Esophagus squamous epithelium (tissue), 5 donors: ENCODE measurements at regions not wholly inside any gene's neighbourhood (a gene's known extent, or its start where the extent isn't known, plus 50 kb on each side); places are given as distances from the start of the nearest gene placed in this dataset.
"Not testable (repeated sequence)": the region's sequence is repeated elsewhere in the genome, so short reads cannot be mapped to it uniquely, and the experiment has no call there.

Source experiments
- DNase-seq: peaks from one replicate; lab custom pipeline; 2025; lab: John Stamatoyannopoulos, UW
- H3K27ac ChIP-seq, 4 donors: fragments of 200-600 bp; sonication (generic); one replicate each; pipeline ENCODE4 v1.5.1; 2016 to 2019; ENCODE audit warnings: mild to moderate bottlenecking in 1 of 4
- H3K27me3 ChIP-seq, 4 donors: fragments of 200-600 bp; sonication (generic); 1 replicate in 3 of 4; 2 replicates in 1 of 4; pipeline versions ENCODE4 v1.5.1 to v1.6.0; 2017 to 2021; ENCODE audit warnings: antibody characterized with exemption in 1 of 4
- H3K36me3 ChIP-seq, 3 donors: fragments of 200-600 bp; sonication (generic); one replicate each; pipeline ENCODE4 v1.5.1; 2016 to 2019
- H3K4me1 ChIP-seq, 3 donors: fragments of 200-600 bp; sonication (generic); one replicate each; pipeline ENCODE4 v1.5.1; 2017 to 2019
- H3K4me3 ChIP-seq, 4 donors: fragments of 200-600 bp; sonication (generic); 1 replicate in 3 of 4; 2 replicates in 1 of 4; pipeline ENCODE4 v1.5.1; 2016 to 2019; ENCODE audit warnings: mild to moderate bottlenecking in 2 of 4, moderate library complexity in 1 of 4
- H3K9me3 ChIP-seq, 3 donors: fragments of 200-600 bp; sonication (generic); one replicate each; pipeline ENCODE4 v1.5.1; 2016 to 2019
- CTCF ChIP-seq, 6 experiments: fragments of 450-650 bp in 4 of 6; fragments of 200-600 bp in 2 of 6; sonication (generic) in 2 of 6; IDR thresholded peaks; one replicate each; pipeline ENCODE4 v1.5.1; 2016 to 2019; ENCODE audit warnings: antibody characterized with exemption in 6 of 6, mild to moderate bottlenecking in 4 of 6, moderate library complexity in 4 of 6
- POLR2A ChIP-seq, 4 donors: fragments of 450-650 bp; IDR thresholded peaks; one replicate each; pipeline ENCODE4 v1.6.1; 2017; ENCODE audit warnings: antibody characterized with exemption in 4 of 4, mild to moderate bottlenecking in 4 of 4, moderate library complexity in 3 of 4
- WGBS, 2 donors: methylation state at CpG; one replicate each; pipeline ENCODE4 v1.1.5; 2018; 5-methylcytosine and 5-hydroxymethylcytosine counted together
- intact Hi-C: fragments of 100-400 bp; cut with DNase I; formaldehyde crosslinking; loops from one replicate; pipeline ENCODE4 v1.15.0; 2022
- donor health status: DM: yes; HTN: yes; CAD: no.

GRCh38 chr17:68102318-68102758 is 66.8 kb downstream of the KPNA2 start:
- TF ChIP-seq CTCF (IDR thresholded peaks at IDR 0.05) (no peak), POLR2A (IDR thresholded peaks at IDR 0.05) (no peak)
- Histone ChIP-seq H3K36me3 (no peaks in the 10 kb centered on the region), H3K4me1 (peaks cover 6 to 49% (median 6%) of the 10 kb centered on the region in 3 donors), H3K9me3 (no peaks in the 10 kb centered on the region), H3K27me3 (no peaks in the 10 kb centered on the region), H3K4me3 (peak overlapping the region; percentile 72 to 90 (median 76)), H3K27ac (peak overlapping the region; percentile 87 to 93 (median 89))
- no peak for DNase-seq
- 2 to 8% methylated on average over 9 to 17 of the region's 21 CpGs for WGBS, 2 donors
- intact Hi-C loops, result no loop called here

- Histone ChIP-seq H3K27ac (peak overlapping the region in 1 of 4 donors; percentile 89), H3K4me3 (peak overlapping the region in 3 of 4 donors; percentile 76 to 90 (median 77)), H3K36me3 (no peaks in the 10 kb centered on the region), H3K27me3 (no peaks in the 10 kb centered on the region), H3K4me1 (peaks cover 6 to 49% (median 6%) of the 10 kb centered on the region in 3 donors), H3K9me3 (no peaks in the 10 kb centered on the region)
- no peak for DNase-seq
- intact Hi-C loops, result no loop called here
- TF ChIP-seq CTCF (IDR thresholded peaks at IDR 0.05), result no peak
- TF ChIP-seq POLR2A (IDR thresholded peaks at IDR 0.05), result no peak
These were observed 67.6 kb downstream of the KPNA2 start for GRCh38 chr17:68103148-68103547.

GRCh38 chr17:68106085-68106484 is 70.5 kb downstream of the KPNA2 start:
- no peak for TF ChIP-seq POLR2A (IDR thresholded peaks at IDR 0.05)
- TF ChIP-seq CTCF (IDR thresholded peaks at IDR 0.05), result no peak
- DNase-seq, result no peak
- Histone ChIP-seq H3K4me1 (peaks cover 6 to 43% (median 6%) of the 10 kb centered on the region in 3 donors), H3K9me3 (no peaks in the 10 kb centered on the region), H3K27ac (no peak overlapping the region), H3K36me3 (no peaks in the 10 kb centered on the region), H3K27me3 (no peaks in the 10 kb centered on the region), H3K4me3 (no peak overlapping the region)
- intact Hi-C loops, result no loop called here
- WGBS, 2 donors, result 94% methylated on average over 2 of the region's 2 CpGs

GRCh38 chr17:68107373-68107772 is 71.8 kb downstream of the KPNA2 start:
- no peak for TF ChIP-seq CTCF (IDR thresholded peaks at IDR 0.05)
- no peak for TF ChIP-seq POLR2A (IDR thresholded peaks at IDR 0.05)
- intact Hi-C loops, result no loop called here
- Histone ChIP-seq H3K27me3 (no peaks in the 10 kb centered on the region), H3K4me1 (peaks cover 6 to 39% (median 6%) of the 10 kb centered on the region in 3 donors), H3K36me3 (no peaks in the 10 kb centered on the region), H3K27ac (no peak overlapping the region), H3K9me3 (no peaks in the 10 kb centered on the region), H3K4me3 (no peak overlapping the region)
- WGBS, 2 donors, result 46 to 71% methylated on average over 4 of the region's 4 CpGs
- DNase-seq, result no peak

GRCh38 chr17:68108313-68109000 is 72.9 kb downstream of the KPNA2 start:
- H3K4me1 ChIP-seq, result peaks cover 0 to 33% (median 0%) of the 10 kb centered on the region in 3 donors
- TF ChIP-seq POLR2A (IDR thresholded peaks at IDR 0.05) (no peak), CTCF (IDR thresholded peaks at IDR 0.05) (no peak)
- no peaks in the 10 kb centered on the region for H3K36me3 ChIP-seq
- no peaks in the 10 kb centered on the region for H3K27me3 ChIP-seq
- intact Hi-C loops, result no loop called here
- WGBS, 2 donors, result 78 to 94% methylated on average over 7 to 9 of the region's 9 CpGs
- no peak for DNase-seq
- H3K9me3 ChIP-seq, result no peaks in the 10 kb centered on the region
- no peak overlapping the region for H3K27ac ChIP-seq
- H3K4me3 ChIP-seq, result no peak overlapping the region

GRCh38 chr17:68109404-68109803 is 73.9 kb downstream of the KPNA2 start:
- peaks cover 0 to 24% (median 0%) of the 10 kb centered on the region in 3 donors for H3K4me1 ChIP-seq

GRCh38 chr17:68116211-68116610 is 80.7 kb downstream of the KPNA2 start:
- H3K27me3 ChIP-seq, H3K27ac ChIP-seq, DNase-seq, H3K4me1 ChIP-seq, H3K9me3 ChIP-seq, intact Hi-C loops, H3K4me3 ChIP-seq: not testable (repeated sequence)
- H3K36me3 ChIP-seq, result peaks cover 0 to 71% (median 16%) of the 10 kb centered on the region in 3 donors
- WGBS, 2 donors, result no CpG with 5 or more reads among the region's 32 CpGs

More at GRCh38 chr17:68109404-68109803, 73.9 kb downstream of the KPNA2 start:
- H3K27me3 ChIP-seq, H3K4me3 ChIP-seq, H3K27ac ChIP-seq, H3K9me3 ChIP-seq, H3K36me3 ChIP-seq, DNase-seq, intact Hi-C loops: not testable (repeated sequence)
- 92 to 96% methylated on average over 4 of the region's 4 CpGs for WGBS, 2 donors
